ENCODE measurements at regions not wholly inside any gene's neighbourhood (a gene's known extent, or its start where the extent isn't known, plus 50 kb on each side); places are given as distances from the start of the nearest gene placed in this dataset.

GRCh38 chr2:30363406-30363805 lies 83.6 kb upstream of the LCLAT1 start:
- no peak for DNase-seq
- intact Hi-C loops (cut with DNase I, micrococcal nuclease), result no loop called here
- ATAC-seq, result no peak

GRCh38 chr2:30365201-30365600 lies 81.8 kb upstream of the LCLAT1 start:
- no peak for ATAC-seq
- intact Hi-C loops (cut with DNase I, micrococcal nuclease), result no loop called here
- no peak for DNase-seq

- intact Hi-C loops (cut with DNase I, micrococcal nuclease), result no loop called here
- ATAC-seq (no peak), DNase-seq (no peak)
These were observed 80.8 kb upstream of the LCLAT1 start for GRCh38 chr2:30366199-30366691.

- ATAC-seq, result no peak
- no peak for DNase-seq
- intact Hi-C loops (cut with DNase I, micrococcal nuclease), result no loop called here
These were observed 79.6 kb upstream of the LCLAT1 start for GRCh38 chr2:30367232-30368070.

- intact Hi-C loops (cut with DNase I, micrococcal nuclease), result no loop called here
These were observed 78.8 kb upstream of the LCLAT1 start for GRCh38 chr2:30368258-30368657.

GRCh38 chr2:30371028-30371689 lies 75.9 kb upstream of the LCLAT1 start:
- DNase-seq, result no peak
- intact Hi-C loops (cut with DNase I, micrococcal nuclease), result no loop called here
- ATAC-seq, result no peak

More at GRCh38 chr2:30368258-30368657, 78.8 kb upstream of the LCLAT1 start:
- ATAC-seq, result no peak
- no peak for DNase-seq

GRCh38 chr2:30371772-30372373 lies 75.2 kb upstream of the LCLAT1 start:
- intact Hi-C loops (cut with DNase I, micrococcal nuclease), result no loop called here
- DNase-seq (no peak), ATAC-seq (no peak)

- intact Hi-C loops (cut with DNase I, micrococcal nuclease), result no loop called here
- DNase-seq, result no peak
- ATAC-seq, result no peak
These were observed 74.2 kb upstream of the LCLAT1 start for GRCh38 chr2:30372826-30373225.

- ATAC-seq (no peak), DNase-seq (no peak)
- intact Hi-C loops (cut with DNase I, micrococcal nuclease), result no loop called here
These were observed 73.2 kb upstream of the LCLAT1 start for GRCh38 chr2:30373881-30374302.

GRCh38 chr2:30374380-30374779 lies 72.7 kb upstream of the LCLAT1 start:
- no peak for ATAC-seq
- no peak for DNase-seq
- intact Hi-C loops (cut with DNase I, micrococcal nuclease), result no loop called here

GRCh38 chr2:30375915-30376314 lies 71.1 kb upstream of the LCLAT1 start:
- intact Hi-C loops (cut with DNase I, micrococcal nuclease), result no loop called here
- DNase-seq, result no peak
- no peak for ATAC-seq

GRCh38 chr2:30379481-30379880 lies 67.6 kb upstream of the LCLAT1 start:
- intact Hi-C loops (cut with DNase I, micrococcal nuclease), result no loop called here
- no peak for DNase-seq
- no peak for ATAC-seq

GRCh38 chr2:30380824-30381223 lies 66.2 kb upstream of the LCLAT1 start:
- DNase-seq (no peak), ATAC-seq (no peak)
- intact Hi-C loops (cut with DNase I, micrococcal nuclease), result no loop called here

GRCh38 chr2:30382162-30382783 lies 64.8 kb upstream of the LCLAT1 start:
- DNase-seq, result no peak
- intact Hi-C loops (cut with DNase I, micrococcal nuclease), result no loop called here
- no peak for ATAC-seq

- no peak for ATAC-seq
- intact Hi-C loops (cut with DNase I, micrococcal nuclease), result no loop called here
- DNase-seq, result no peak
These were observed 64.1 kb upstream of the LCLAT1 start for GRCh38 chr2:30382995-30383394.

GRCh38 chr2:30385327-30385726 lies 61.7 kb upstream of the LCLAT1 start:
- DNase-seq (peak in 1 of 2 donors; percentile 17), ATAC-seq (no peak)
- intact Hi-C loops (cut with DNase I, micrococcal nuclease), result no loop called here

GRCh38 chr2:30392097-30392496 lies 54.9 kb upstream of the LCLAT1 start:
- DNase-seq, result no peak
- no peak for ATAC-seq
- intact Hi-C loops (cut with DNase I, micrococcal nuclease), result no loop called here

- intact Hi-C loops (cut with DNase I, micrococcal nuclease), result no loop called here
- ATAC-seq, result no peak
- no peak for DNase-seq
These were observed 53.5 kb upstream of the LCLAT1 start for GRCh38 chr2:30393510-30393909.

- ATAC-seq (no peak), DNase-seq (no peak)
- intact Hi-C loops (cut with DNase I, micrococcal nuclease), result no loop called here
These were observed 53.0 kb upstream of the LCLAT1 start for GRCh38 chr2:30394096-30394495.
